ENCODE measurements at regions not wholly inside any gene's neighbourhood (a gene's known extent, or its start where the extent isn't known, plus 50 kb on each side); places are given as distances from the start of the nearest gene placed in this dataset.

DNA sequence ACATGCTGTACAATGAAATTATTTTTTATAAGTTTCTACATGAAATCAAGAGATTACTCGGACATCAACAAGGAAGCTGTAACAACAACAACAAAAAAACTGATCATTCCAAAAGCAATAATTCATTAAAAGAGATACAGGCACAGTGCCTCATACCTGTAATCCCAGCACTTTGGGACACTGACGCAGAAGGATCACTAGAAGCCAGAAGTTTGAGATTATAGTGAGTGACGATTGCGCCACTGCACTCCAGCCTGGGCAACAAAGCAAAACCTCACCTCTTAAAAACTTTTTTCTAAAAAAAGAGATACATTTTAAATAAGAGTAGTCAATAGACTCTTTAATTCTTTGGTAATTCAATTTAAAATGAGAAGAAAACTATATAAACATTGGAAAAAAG lies 364.3 kb downstream of the TNS1 start:
- intact Hi-C loops (cut with DNase I): no loop called here

DNA sequence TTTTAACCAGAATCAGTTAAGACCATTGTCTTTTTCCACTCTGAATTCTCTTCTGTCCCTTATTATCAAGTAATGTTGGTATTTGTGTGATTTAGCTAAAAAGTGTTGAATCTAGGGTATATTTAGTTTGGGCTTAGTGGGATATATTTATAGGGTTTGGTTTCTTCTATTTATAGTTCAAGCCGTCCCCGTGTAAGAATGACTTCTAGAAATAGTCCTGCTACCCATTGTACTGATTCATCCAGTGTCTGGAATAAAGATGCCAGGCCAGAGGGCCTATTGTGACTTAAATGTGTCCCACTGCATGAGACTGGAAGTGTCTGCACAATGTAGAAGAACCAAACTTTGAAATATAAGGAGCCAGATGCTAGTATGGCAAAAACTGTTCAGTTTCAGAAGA lies 364.8 kb downstream of the TNS1 start:
- intact Hi-C loops (cut with DNase I): no loop called here
- no peak for DNase-seq (ENCODE audit: low spot score)

More for the DNA sequence above, 364.3 kb downstream of the TNS1 start:
- no peak for DNase-seq (ENCODE audit: low spot score)

DNA sequence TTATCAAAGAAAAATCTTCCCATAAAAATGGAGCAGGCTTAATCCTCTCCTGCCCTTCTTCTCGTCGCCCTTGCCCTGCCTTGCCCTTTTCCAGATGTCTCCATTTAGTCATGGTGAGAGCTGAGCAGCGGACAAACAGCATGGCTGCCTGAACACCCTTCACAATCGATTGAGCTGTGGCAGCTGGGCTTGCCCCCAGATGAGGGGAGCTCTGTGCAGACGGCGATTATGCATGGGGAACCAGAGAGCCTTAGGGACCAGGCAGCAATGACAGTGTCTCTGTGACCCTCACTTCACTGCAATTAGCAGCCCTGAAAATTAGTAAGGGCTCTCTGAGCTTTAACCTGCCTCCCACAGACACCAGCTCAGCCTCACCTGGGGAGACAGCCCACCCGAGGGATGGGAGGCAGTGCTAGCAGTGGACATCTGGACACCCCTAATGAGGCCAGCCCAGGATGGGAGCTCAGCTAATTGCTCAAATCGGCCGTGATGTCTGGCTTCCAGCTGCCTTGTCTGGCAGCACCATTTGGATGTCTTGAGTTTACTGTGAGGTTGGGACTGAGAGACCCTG lies 365.7 kb downstream of the TNS1 start:
- intact Hi-C loops (cut with DNase I): no loop called here
- no peak for DNase-seq (ENCODE audit: low spot score)

DNA sequence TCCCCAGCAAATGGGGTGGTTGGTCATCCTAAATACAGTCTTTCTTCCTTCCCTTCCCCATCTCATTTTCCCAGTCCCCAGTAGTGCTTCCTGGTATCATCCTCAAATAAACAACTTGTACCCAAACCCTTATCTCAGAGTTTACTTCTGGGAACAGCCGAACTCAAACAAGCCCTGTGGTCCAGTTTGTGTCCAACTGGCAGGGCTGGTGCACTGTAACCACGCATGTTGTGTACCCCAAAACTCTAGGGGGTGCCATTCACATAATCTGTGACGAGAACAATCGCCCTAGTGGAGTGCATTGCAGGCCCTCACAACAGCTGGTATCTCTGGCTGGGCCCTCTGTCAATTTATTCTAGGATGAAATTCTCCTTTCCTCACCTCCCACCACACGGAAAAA lies 366.2 kb downstream of the TNS1 start:
- no peak for DNase-seq (ENCODE audit: low spot score)
- intact Hi-C loops (cut with DNase I): no loop called here

GRCh38 chr2:217634871-217635270 lies 367.9 kb downstream of the TNS1 start:
- no peak for DNase-seq (ENCODE audit: low spot score)
- intact Hi-C loops (cut with DNase I): no loop called here

DNA sequence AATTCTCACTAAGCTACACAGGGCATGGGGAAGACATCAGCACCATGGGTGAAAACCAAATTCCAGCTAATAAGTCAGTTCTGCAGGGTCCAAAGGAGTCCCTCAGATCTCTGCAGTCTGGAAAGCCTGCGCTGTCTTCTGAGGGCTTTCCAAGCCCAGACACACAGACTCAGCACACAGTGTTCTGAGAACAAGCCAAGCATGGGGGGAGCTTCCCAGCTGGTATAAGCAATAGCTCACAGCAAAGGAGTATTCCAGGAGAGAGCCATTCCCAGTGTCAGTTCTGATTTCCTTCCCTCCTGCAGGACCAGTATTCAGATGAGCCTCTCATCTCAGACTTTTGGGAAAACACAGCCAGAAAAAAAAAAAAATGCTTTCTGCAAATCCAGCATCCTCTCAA lies 370.8 kb downstream of the TNS1 start:
- DNase-seq (ENCODE audit: low spot score): no peak
- intact Hi-C loops (cut with DNase I): no loop called here

DNA sequence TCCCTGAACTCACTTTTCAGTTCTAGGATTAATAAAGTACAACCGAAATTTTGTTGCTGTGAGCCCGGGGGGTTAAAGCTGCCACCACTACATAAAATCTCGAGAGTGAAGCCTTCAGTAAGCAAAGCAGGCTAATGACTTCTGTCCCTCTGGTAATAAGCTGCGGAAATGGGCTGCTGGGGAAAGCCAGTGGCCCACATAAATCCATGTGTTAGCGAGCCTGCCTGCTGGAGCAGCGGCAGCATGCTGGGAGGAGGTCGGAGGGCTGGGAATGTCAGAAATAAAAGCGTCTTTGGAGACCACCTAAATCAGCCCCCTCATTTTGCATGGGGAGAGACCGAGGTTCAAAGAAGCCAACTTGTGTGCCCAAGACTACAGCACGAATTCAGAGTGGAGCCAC lies 371.7 kb downstream of the TNS1 start:
- intact Hi-C loops (cut with DNase I): no loop called here
- DNase-seq (ENCODE audit: low spot score): no peak

DNA sequence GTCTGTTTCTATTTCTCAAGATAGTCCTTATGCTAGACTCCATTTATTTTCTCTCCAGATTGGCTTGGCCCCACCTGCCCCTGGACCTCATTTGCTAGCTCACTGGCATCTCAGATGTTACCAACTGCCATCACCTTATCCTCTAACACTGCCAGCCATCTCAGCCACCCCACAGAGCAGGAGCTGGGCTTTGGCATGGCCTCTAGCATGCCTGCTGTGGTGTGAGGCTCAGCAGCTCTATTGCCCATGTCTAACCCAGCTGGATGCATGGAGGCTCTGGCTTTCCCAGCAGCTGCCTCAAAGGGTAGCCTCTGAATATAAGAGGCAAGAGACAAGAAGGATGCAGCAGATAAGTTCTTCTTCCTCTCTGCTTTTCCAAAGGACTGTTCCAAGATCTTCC lies 373.4 kb downstream of the TNS1 start:
- intact Hi-C loops (cut with DNase I): no loop called here
- DNase-seq (ENCODE audit: low spot score): no peak

- intact Hi-C loops (cut with DNase I): no loop called here
- DNase-seq (ENCODE audit: low spot score): no peak
Measured at GRCh38 chr2:217628061-217628460, 374.7 kb downstream of the TNS1 start.

GRCh38 chr2:217626926-217627325 lies 375.9 kb downstream of the TNS1 start:
- intact Hi-C loops (cut with DNase I): no loop called here
- no peak for DNase-seq (ENCODE audit: low spot score)

DNA sequence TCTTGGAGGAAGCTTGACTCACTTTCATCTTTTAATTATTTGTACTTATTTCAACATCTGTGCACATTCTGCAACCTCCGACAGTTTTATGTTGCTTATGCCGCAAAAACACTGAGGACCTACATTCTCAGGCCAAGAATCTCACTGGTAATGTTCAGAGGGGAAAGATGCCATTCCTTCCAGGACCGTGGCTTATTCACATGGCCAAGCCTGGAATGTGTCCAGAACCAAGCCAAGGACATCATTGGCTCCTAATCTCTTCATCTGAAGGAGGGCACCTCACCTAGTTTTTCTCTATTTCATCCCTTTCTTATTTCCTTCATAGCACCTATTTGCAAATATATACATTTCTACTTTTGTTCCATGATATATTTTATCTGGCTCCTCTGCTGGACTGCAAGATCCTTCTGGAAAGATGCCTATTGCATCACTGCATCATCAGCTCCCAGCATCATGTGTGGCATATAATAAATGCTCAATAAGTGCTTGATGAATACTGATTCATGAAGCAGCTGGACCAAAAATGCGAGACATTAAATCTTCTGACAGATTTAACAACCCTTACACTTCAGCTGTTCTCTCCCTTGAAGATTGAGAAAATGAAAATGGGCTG lies 377.1 kb downstream of the TNS1 start:
- intact Hi-C loops (cut with DNase I): no loop called here
- DNase-seq (ENCODE audit: low spot score): no peak

GRCh38 chr2:217623281-217623912 lies 379.4 kb downstream of the TNS1 start:
- DNase-seq (ENCODE audit: low spot score): no peak
- intact Hi-C loops (cut with DNase I): no loop called here

- intact Hi-C loops (cut with DNase I): no loop called here
- no peak for DNase-seq (ENCODE audit: low spot score)
Measured at GRCh38 chr2:217622205-217623060, 380.4 kb downstream of the TNS1 start.

GRCh38 chr2:217621391-217621801 lies 381.4 kb downstream of the TNS1 start:
- DNase-seq (ENCODE audit: low spot score): no peak
- intact Hi-C loops (cut with DNase I): no loop called here

DNA sequence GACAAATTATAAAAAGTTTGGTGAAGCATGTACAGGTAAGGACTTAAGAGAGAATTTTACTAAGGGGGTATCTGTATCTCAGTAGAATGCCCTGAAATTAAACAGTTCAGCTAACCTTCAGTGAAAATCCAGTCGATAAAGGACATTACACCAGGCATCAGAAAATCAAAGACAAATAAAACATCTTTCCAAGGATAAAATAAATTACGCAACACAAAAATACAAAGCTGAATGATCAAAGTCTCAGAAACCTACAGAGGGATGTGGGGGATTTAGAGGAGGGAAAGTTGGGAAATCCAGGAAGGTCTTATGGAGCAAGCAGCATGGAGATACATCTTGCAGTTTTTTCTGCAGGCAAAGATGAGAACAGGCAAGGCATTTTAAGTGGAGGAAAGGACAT lies 384.1 kb downstream of the TNS1 start:
- intact Hi-C loops (cut with DNase I): no loop called here
- DNase-seq (ENCODE audit: low spot score): no peak

- DNase-seq (ENCODE audit: low spot score): no peak
- intact Hi-C loops (cut with DNase I): no loop called here
Measured at GRCh38 chr2:217617616-217618022, 385.2 kb downstream of the TNS1 start.

GRCh38 chr2:217616936-217617335 lies 385.9 kb downstream of the TNS1 start:
- intact Hi-C loops (cut with DNase I): no loop called here
- DNase-seq (ENCODE audit: low spot score): no peak

DNA sequence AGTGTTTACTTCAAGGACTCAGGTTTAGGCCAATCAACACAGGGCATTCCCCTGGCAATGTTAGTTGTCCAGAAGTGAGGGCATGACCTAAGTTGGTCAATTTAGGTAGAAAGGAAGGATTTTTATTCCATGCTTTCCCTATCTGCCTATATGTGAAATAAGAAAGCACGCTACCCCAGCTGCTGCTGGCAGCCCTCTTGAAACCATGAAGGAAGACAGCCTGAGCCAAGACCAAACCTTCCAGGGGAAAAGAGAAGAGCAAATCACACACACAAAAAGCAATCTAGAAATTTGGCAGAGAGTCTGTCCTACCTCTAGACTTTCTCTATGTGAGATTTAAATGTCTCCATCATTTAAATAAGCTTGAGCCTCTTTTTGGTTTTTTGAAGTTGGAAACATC lies 387.6 kb downstream of the TNS1 start:
- no peak for DNase-seq (ENCODE audit: low spot score)
- intact Hi-C loops (cut with DNase I): no loop called here

DNA sequence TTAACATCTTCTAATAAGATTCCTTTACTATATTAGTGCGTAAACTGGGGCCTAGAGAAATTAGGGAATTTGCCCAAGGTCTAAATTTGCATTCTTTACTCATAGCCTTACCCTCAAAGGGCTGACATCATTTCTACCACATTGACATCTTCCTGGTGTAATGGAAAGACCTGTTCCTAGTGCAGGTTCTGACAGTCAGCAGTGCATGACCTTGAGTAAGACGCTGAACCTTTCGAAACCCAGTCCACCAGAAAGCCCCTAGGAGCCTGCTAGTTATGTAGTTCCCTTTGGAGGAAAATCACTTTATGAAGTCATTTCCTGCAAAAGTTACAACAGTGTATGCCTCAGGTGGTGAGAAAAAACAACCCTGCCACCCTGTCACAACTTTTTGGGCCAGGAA lies 388.3 kb downstream of the TNS1 start:
- DNase-seq (ENCODE audit: low spot score): no peak

GRCh38 chr2:217614096-217614495 lies 388.7 kb downstream of the TNS1 start:
- intact Hi-C loops (cut with DNase I): no loop called here
- DNase-seq (ENCODE audit: low spot score): no peak

More for the DNA sequence above, 388.3 kb downstream of the TNS1 start:
- intact Hi-C loops (cut with DNase I): no loop called here
